T-cell (primary cell): ENCODE measurements at regions not wholly inside any gene's neighbourhood (a gene's known extent, or its start where the extent isn't known, plus 50 kb on each side); places are given as distances from the start of the nearest gene placed in this dataset.

Source experiments
- ATAC-seq, 4 experiments: fragments of 200-7000 bp in 3 of 4; fragments of 150-1000 bp in 1 of 4; cut with Tn5 transposase; replicated peaks in 1 of 4; 1 replicate in 3 of 4; 2 replicates in 1 of 4; pipeline ENCODE4 v1.10.0; 2021; ENCODE audit warnings: moderate library complexity in 3 of 4, mild to moderate bottlenecking in 2 of 4, moderate number of reproducible peaks in 1 of 4
- CTCF ChIA-PET, 2 donors: fragments of 300-600 bp; sonication (Branson Sonifier 250); formaldehyde crosslinking; loops; one replicate each; lab custom pipeline; 2022; ENCODE audit warnings: antibody characterized with exemption in 2 of 2; lab: Charles Lee
- POLR2A ChIA-PET, 2 donors: fragments of 300-600 bp; sonication (Branson Sonifier 250); formaldehyde crosslinking; loops; one replicate each; lab custom pipeline; 2022; ENCODE audit warnings: antibody characterized with exemption in 2 of 2; lab: Charles Lee
- DNase-seq, 35 experiments: peaks; one replicate each; pipeline versions ENCODE4 v3.0.0 to v3.0.0-alpha.2; 2013 to 2023
- H3K27ac ChIP-seq: one replicate; pipeline ENCODE4 v1.5.1; 2013; ENCODE audit warnings: low read length
- H3K27me3 ChIP-seq, 2 experiments: replicated peaks in 1 of 2; 1 replicate in 1 of 2; 2 replicates in 1 of 2; pipeline versions ENCODE4 v1.6.1 to v1.7.0; 2013; ENCODE audit warnings: low read length in 1 of 2, mixed read lengths in 1 of 2; ENCODE audit not compliant: control insufficient read depth in 2 of 2, insufficient read depth in 2 of 2; ENCODE audit errors: extremely low read depth in 1 of 2
- H3K36me3 ChIP-seq, 2 donors: 1 replicate in 1 of 2; 2 replicates in 1 of 2; pipeline versions ENCODE4 v1.6.1 to v1.7.0; 2013; ENCODE audit warnings: low read length in 1 of 2; ENCODE audit not compliant: control insufficient read depth in 2 of 2, insufficient read depth in 1 of 2; ENCODE audit errors: extremely low read depth in 1 of 2
- H3K4me1 ChIP-seq, 2 experiments: 1 replicate in 1 of 2; 2 replicates in 1 of 2; pipeline versions ENCODE4 v1.6.1 to v1.7.0; 2013; ENCODE audit warnings: low read length in 2 of 2, mixed read lengths in 1 of 2; ENCODE audit not compliant: insufficient read depth in 2 of 2, control insufficient read depth in 1 of 2; ENCODE audit errors: extremely low read depth in 1 of 2
- H3K4me3 ChIP-seq, 2 donors: 1 replicate in 1 of 2; 2 replicates in 1 of 2; pipeline versions ENCODE4 v1.5.1 to v1.7.0; 2013; ENCODE audit warnings: mild to moderate bottlenecking in 2 of 2, low read length in 1 of 2, moderate library complexity in 1 of 2; ENCODE audit not compliant: control insufficient read depth in 1 of 2; ENCODE audit errors: extremely low read depth in 1 of 2
- H3K9me3 ChIP-seq: 2 replicates; pipeline ENCODE4 v1.7.0; 2013
- H3K27ac Mint-ChIP-seq, 2 donors: one replicate each; pipeline ENCODE4 v1.8.0; 2020 to 2021; ENCODE audit warnings: mild to moderate bottlenecking in 2 of 2, mixed read lengths in 2 of 2
- H3K27me3 Mint-ChIP-seq, 2 donors: one replicate each; pipeline ENCODE4 v1.8.0; 2021 to 2022; ENCODE audit warnings: mixed read lengths in 2 of 2
- H3K36me3 Mint-ChIP-seq: one replicate; pipeline ENCODE4 v1.8.0; 2021; ENCODE audit warnings: mixed read lengths
- H3K4me1 Mint-ChIP-seq, 3 donors: one replicate each; pipeline ENCODE4 v1.8.0; 2020 to 2022; ENCODE audit warnings: mixed read lengths in 3 of 3, mild to moderate bottlenecking in 1 of 3
- H3K4me3 Mint-ChIP-seq, 3 donors: one replicate each; pipeline ENCODE4 v1.8.0; 2020 to 2022; ENCODE audit warnings: mild to moderate bottlenecking in 3 of 3, mixed read lengths in 3 of 3, moderate library complexity in 3 of 3
- H3K9me3 Mint-ChIP-seq, 3 donors: one replicate each; pipeline ENCODE4 v1.8.0; 2020 to 2022; ENCODE audit warnings: mixed read lengths in 3 of 3
- WGBS: methylation state at CpG from one replicate; pipeline ENCODE4 v1.1.5; 2013; ENCODE audit warnings: missing lambda C conversion rate; ENCODE audit not compliant: insufficient coverage; 5-methylcytosine and 5-hydroxymethylcytosine counted together

DNA sequence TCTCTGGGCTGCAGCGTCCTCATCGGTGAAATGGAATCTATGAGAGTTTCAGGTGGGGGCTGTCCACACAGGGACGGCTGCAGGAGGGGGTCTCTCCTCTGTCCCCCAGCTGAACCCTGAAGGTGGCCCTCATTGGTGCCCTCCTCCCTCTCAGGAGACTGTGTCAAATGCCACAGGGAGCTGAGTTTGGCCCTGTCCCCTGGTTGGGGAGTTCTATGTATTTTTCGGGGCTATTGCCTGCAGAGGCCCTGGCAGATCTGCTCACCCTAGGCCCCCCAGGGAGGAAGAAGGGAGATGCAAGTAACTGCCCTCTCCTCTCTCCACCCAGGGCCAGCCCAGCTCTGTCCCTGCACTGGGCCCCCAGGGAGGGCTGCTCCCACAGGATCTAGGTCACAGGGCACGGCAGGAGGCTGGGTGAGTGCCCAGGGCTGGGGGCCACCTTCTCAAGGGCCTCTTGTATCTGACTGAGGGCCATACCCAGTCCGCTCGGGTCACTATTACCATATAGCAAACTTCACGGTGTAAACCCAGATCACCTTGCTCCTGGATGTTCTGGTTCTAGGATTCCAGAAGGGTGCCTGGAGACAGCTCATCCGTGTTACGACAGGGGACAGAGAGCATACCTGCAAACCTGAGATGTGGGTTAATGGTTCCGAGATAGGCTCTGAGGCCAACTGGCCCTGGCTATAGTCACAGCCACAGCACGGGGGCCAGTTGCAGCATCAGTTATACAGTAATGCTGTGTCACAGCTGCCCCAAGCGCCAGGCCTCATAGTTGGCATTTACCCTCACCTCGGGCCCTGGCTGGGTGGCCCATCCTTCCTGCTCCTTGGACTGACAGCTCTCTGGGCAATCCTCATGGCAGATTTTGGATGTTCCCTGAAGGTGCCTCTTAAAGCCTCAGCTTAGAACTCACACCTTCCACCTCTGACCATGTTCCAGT is 102.4 kb upstream of the PRR23E start:
- H3K4me3 Mint-ChIP-seq, result no peak overlapping the region
- Histone ChIP-seq H3K4me1 (no peaks in the 10 kb centered on the region), H3K27ac (no peak overlapping the region), H3K9me3 (no peaks in the 10 kb centered on the region), H3K27me3 (peaks cover 0 to 29% of the 10 kb centered on the region in 2 experiments), H3K4me3 (no peak overlapping the region), H3K36me3 (no peaks in the 10 kb centered on the region)
- ATAC-seq (no peak), DNase-seq (no peak)
- ChIA-PET POLR2A (no interaction called here), CTCF (no interaction called here)
- no peaks in the 10 kb centered on the region for H3K9me3 Mint-ChIP-seq
- no peaks in the 10 kb centered on the region for H3K4me1 Mint-ChIP-seq
- WGBS, result 82% methylated on average over 13 of the region's 14 CpGs
- H3K27me3 Mint-ChIP-seq, result peaks cover 6 to 14% of the 10 kb centered on the region in 2 donors
- no peaks in the 10 kb centered on the region for H3K36me3 Mint-ChIP-seq
- H3K27ac Mint-ChIP-seq, result no peak overlapping the region

- Histone ChIP-seq H3K36me3 (no peaks in the 10 kb centered on the region), H3K4me3 (no peak overlapping the region), H3K4me1 (no peaks in the 10 kb centered on the region), H3K9me3 (no peaks in the 10 kb centered on the region), H3K27me3 (peaks cover 0 to 31% of the 10 kb centered on the region in 2 experiments), H3K27ac (no peak overlapping the region)
- Mint-ChIP-seq H3K4me1 (no peaks in the 10 kb centered on the region), H3K36me3 (no peaks in the 10 kb centered on the region), H3K4me3 (no peak overlapping the region), H3K27me3 (peaks cover 5 to 14% of the 10 kb centered on the region in 2 donors), H3K9me3 (no peaks in the 10 kb centered on the region), H3K27ac (no peak overlapping the region)
- POLR2A ChIA-PET, result no interaction called here
- WGBS, result 32% methylated on average over 6 of the region's 8 CpGs
- no peak for ATAC-seq
- no peak for DNase-seq
- CTCF ChIA-PET, result no interaction called here
Observed at GRCh38 chr3:127091376-127091775, 101.6 kb upstream of the PRR23E start.

DNA sequence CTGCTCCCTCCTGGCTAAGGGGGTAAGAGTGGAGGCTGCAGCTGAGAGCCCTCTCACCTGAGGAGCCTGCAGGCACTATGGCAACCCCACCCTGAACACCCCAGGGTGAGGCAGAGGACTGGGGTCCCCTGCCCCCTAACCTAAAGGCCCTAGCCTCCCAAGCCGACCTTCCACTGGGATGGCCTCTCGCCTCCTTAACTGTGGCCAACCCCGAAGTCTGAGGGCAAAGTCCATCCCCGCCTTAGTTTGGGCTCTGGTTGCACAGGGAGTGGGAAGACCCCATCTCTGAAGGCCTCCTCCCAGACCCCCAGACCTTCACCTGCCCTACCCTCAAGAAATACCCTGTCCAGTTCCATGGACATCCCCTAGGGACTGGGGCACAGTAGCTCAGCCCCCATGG is 100.6 kb upstream of the PRR23E start:
- CTCF ChIA-PET, result interaction anchor here in 1 of 2 donors (0.5 kb wide), 1 partner anchor 864 kb away, joined by 3 read pairs; no protein-coding TSS in a partner anchor
- Mint-ChIP-seq H3K9me3 (no peaks in the 10 kb centered on the region), H3K4me3 (no peak overlapping the region), H3K27me3 (peaks cover 3 to 11% of the 10 kb centered on the region in 2 donors), H3K27ac (no peak overlapping the region), H3K4me1 (no peaks in the 10 kb centered on the region), H3K36me3 (no peaks in the 10 kb centered on the region)
- Histone ChIP-seq H3K36me3 (no peaks in the 10 kb centered on the region), H3K27ac (no peak overlapping the region), H3K27me3 (peaks cover 0 to 34% of the 10 kb centered on the region in 2 experiments), H3K9me3 (no peaks in the 10 kb centered on the region), H3K4me3 (no peak overlapping the region), H3K4me1 (no peaks in the 10 kb centered on the region)
- ATAC-seq, result no peak
- 92% methylated on average over 2 of the region's 4 CpGs for WGBS
- POLR2A ChIA-PET, result no interaction called here
- DNase-seq, result no peak

DNA sequence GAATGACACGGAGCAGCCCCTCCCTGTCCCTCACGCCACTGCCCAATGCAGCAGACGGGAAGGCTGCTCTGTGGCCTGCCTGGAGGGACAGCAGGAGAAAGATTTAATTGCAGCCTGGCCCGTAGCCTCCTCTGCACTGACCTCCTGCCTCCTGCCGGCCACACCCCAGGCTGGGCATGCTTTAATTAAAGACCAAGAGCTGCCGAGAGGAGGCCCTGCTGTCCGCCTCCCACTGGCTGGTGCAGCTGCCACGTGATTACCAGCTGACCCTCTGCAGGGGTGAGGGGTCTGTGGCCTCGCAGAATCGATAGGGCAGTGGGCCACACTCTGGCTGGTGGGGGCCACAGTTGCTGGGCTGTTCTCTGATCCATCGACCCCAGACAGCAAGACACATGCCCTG is 100.2 kb upstream of the PRR23E start:
- H3K4me3 Mint-ChIP-seq, result no peak overlapping the region
- peaks cover 3 to 11% of the 10 kb centered on the region in 2 donors for H3K27me3 Mint-ChIP-seq
- H3K4me1 ChIP-seq, result no peaks in the 10 kb centered on the region
- CTCF ChIA-PET, result no interaction called here
- DNase-seq (no peak), ATAC-seq (no peak)
- no peaks in the 10 kb centered on the region for H3K36me3 Mint-ChIP-seq
- no peak overlapping the region for H3K27ac Mint-ChIP-seq
- no peaks in the 10 kb centered on the region for H3K36me3 ChIP-seq
- POLR2A ChIA-PET, result no interaction called here
- no peaks in the 10 kb centered on the region for H3K9me3 ChIP-seq
- H3K4me3 ChIP-seq, result no peak overlapping the region
- WGBS, result 65% methylated on average over 9 of the region's 11 CpGs
- peaks cover 0 to 34% of the 10 kb centered on the region in 2 experiments for H3K27me3 ChIP-seq
- H3K27ac ChIP-seq, result no peak overlapping the region
- no peaks in the 10 kb centered on the region for H3K4me1 Mint-ChIP-seq
- no peaks in the 10 kb centered on the region for H3K9me3 Mint-ChIP-seq

DNA sequence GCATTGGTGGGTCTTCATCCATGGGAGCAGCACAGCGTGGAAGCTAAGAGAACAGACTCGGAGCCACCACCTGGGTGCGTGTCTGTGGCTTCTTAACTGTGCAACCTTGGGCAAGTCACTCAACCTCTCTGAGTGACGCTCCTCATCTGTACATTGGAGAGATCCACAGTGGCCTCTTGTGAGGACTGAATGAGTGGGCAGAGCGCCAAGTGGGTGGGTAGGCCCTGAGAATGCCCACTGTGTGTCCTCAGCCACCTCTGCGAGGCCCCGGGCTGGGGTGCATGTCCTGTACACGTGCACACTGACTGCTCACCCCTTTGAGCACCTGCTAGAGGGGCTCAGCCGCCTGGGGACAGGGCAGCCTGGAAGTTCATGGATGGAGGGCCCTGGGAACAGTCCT is 99.6 kb upstream of the PRR23E start:
- H3K36me3 ChIP-seq, result no peaks in the 10 kb centered on the region
- H3K27ac Mint-ChIP-seq, result no peak overlapping the region
- ChIA-PET CTCF (no interaction called here), POLR2A (no interaction called here)
- ATAC-seq (no peak), DNase-seq (no peak)
- no peak overlapping the region for H3K27ac ChIP-seq
- H3K27me3 Mint-ChIP-seq, result peaks cover 3 to 11% of the 10 kb centered on the region in 2 donors
- H3K4me1 ChIP-seq, result no peaks in the 10 kb centered on the region
- H3K36me3 Mint-ChIP-seq, result no peaks in the 10 kb centered on the region
- WGBS, result 85% methylated on average over 9 of the region's 9 CpGs
- H3K9me3 ChIP-seq, result no peaks in the 10 kb centered on the region
- H3K4me3 ChIP-seq, result no peak overlapping the region
- no peaks in the 10 kb centered on the region for H3K9me3 Mint-ChIP-seq
- no peak overlapping the region for H3K4me3 Mint-ChIP-seq
- peaks cover 0 to 34% of the 10 kb centered on the region in 2 experiments for H3K27me3 ChIP-seq
- no peaks in the 10 kb centered on the region for H3K4me1 Mint-ChIP-seq

- no peaks in the 10 kb centered on the region for H3K9me3 ChIP-seq
- no peaks in the 10 kb centered on the region for H3K4me1 ChIP-seq
- peaks cover 5 to 9% of the 10 kb centered on the region in 2 donors for H3K27me3 Mint-ChIP-seq
- H3K27me3 ChIP-seq, result peaks cover 0 to 24% of the 10 kb centered on the region in 2 experiments
- no peaks in the 10 kb centered on the region for H3K4me1 Mint-ChIP-seq
- no peak overlapping the region for H3K27ac ChIP-seq
- H3K4me3 ChIP-seq, result no peak overlapping the region
- POLR2A ChIA-PET, result no interaction called here
- H3K9me3 Mint-ChIP-seq, result no peaks in the 10 kb centered on the region
- no peak overlapping the region for H3K4me3 Mint-ChIP-seq
- CTCF ChIA-PET, result no interaction called here
- DNase-seq, result no peak
- no peak for ATAC-seq
- H3K36me3 Mint-ChIP-seq, result no peaks in the 10 kb centered on the region
- H3K27ac Mint-ChIP-seq, result no peak overlapping the region
- no CpG with 5 or more reads among the region's 4 CpGs for WGBS
- H3K36me3 ChIP-seq, result no peaks in the 10 kb centered on the region
Observed at GRCh38 chr3:127095774-127096173, 97.2 kb upstream of the PRR23E start.
